ENCODE measurements at regions not wholly inside any gene's neighbourhood (a gene's known extent, or its start where the extent isn't known, plus 50 kb on each side); places are given as distances from the start of the nearest gene placed in this dataset.
"Not testable (repeated sequence)": the region's sequence is repeated elsewhere in the genome, so short reads cannot be mapped to it uniquely, and the experiment has no call there.

DNA sequence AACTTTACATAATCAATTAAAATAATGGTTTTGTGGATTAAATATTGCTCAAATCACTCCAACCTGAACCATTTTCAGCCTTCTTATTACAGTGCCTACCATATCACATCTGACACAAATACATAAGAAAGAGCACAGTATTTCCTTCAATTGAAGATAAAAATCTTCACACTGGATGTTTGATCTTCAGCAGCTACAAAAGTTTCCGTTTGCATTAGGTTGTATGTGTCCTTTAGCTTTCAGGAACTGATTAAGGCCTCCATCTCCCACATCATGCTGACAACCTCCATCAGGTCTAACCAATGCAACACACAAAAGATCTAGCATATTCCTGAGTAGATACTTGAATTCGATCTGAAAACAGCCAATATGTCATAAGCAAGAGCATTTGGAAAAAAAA lies 195.1 kb upstream of the NR5A2 start:
- no peak for DNase-seq

DNA sequence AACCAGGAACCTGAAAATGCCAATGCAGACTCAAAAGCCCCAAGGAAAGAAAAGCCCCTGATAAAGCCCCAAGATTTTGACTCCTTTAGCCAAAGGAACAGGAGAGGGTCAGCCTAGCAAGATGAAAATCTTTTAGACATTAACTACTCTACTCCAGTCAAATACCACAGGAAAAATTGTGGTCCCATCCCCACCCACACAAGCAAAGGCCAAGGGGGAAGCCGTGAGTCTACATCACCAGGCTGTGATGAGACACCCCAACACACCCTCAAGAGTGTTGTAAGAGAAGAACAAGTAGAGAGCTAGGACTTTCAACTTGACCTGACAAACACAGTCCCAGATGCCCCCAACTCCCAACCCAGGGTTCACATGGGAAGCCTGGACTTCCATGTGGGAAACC lies 192.8 kb upstream of the NR5A2 start:
- DNase-seq = no peak

DNA sequence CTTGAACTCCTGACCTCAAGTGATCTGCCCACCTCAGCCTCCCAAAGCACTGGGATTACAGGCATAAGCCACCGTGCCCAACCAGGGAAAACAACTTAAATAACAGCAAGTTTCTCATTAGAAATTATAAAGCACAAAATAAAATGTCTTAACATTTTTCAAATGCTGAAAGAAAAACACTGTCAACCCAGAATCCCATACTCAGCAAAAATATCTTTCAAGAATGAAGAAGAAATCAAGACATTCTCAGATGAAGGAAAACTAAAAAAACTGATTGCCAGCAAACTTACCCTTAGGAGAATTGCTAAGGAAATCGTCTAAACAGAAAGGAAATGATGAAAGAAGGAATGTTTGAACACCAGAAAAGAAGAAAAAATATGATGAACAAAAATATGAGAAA lies 191.1 kb upstream of the NR5A2 start:
- no peak for DNase-seq

DNA sequence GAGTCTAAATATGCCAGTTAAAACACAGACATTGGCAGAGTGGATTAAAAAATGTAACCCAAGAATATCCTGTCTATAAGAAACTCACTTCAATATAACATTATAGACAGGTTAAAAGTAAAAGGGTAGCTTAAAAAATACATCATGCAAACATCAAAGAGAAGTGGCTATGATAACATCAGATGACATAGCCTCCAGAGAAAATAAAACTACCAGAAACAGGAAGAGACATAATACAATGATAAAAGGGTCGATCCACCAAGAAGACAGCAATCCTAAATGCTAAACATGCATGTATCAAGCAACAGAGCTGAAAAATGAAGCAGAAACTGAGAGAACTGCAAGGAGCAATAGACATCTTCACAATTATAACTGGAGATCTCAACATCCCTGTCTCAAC lies 190.2 kb upstream of the NR5A2 start:
- no peak for DNase-seq

DNA sequence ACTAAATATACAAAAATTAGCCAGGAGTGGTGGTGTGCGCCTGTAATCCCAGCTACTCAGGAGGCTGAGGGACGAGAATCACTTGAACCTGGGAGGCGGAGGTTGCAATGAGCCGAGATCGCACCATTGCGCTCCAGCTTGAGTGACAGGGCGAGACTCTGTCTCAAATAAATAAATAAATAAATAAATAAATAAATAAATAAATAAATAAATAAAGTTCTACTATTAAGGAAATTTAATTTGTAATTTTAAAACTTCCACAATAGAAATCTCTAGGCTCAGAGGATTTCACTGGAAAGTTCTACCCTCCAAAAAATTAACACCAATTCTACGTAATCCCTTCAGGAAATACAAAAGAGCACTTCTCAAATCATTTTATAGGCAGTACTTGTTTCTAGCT lies 187.9 kb upstream of the NR5A2 start:
- DNase-seq = not testable (repeated sequence)

- DNase-seq = not testable (repeated sequence)
Observed at GRCh38 chr1:199843096-199843495, 184.4 kb upstream of the NR5A2 start.

DNA sequence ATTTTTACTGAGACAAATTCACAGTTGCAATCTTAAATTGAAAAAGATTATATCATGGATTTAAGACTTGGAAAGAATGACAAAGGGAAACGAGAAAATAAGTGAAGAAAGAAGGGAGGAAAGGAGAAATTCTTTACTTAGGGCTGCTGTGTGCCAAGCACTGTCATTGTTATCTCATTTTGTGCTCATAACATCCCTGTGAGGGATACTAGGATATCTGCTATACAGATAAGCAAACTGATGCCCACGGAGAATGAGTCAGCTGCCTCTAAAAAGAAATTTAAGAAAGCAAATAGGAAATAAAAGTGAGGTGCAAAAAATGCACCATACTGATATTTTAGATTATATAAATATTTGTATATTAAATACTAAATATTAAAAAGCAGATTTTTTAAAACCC lies 183.6 kb upstream of the NR5A2 start:
- no peak for DNase-seq

DNA sequence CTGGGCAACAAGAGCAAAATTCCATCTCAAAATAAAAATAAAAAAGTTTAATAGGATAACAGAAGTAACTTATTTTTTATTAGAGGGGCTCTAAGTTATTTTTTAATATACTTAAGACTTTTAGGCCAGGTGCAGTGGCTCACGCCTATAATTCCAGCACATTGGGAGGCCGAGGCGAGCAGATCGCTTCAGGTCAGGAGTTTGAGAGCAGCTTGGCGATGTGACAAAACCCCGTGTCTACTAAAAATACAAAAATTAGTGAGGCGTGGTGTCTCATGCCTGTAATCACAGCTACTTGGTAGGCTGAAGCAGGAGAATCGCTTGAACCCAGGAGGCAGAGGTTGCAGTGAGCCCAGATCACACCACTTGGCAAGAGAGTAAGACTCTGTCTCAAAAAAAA lies 180.5 kb upstream of the NR5A2 start:
- DNase-seq = no peak

- DNase-seq = no peak
Observed at GRCh38 chr1:199851439-199852140, 175.9 kb upstream of the NR5A2 start.

DNA sequence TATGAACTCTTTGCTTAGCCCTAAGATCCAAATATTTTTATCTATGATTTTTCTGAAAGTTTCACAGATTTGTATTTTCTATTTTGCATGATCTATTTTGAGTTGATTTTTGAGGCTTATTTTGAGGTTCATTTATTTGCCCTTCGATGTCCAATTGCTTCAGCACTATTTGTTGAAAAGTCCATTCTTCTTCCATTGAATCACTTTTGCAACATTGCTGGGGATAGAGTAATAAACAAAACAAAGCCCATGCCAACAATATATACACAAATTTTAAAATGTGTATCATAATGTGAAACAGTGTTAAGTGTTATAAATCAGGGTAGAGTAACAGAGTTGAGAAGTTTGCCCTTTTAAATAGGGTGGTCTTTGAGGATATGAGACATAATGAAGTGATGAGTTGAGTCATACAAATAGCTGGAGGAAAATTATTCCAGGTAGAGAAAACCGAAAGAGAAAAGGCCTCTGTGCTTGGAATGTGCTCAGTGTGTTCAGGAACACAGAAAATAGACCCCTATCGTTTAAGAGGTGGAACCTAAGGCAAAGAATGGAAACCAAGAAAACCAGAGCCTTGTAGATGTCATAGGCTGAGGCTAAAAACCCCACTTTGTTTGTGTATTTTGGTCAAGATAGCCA lies 172.7 kb upstream of the NR5A2 start:
- no peak for DNase-seq

GRCh38 chr1:199855580-199855979 lies 171.9 kb upstream of the NR5A2 start:
- DNase-seq = no peak

GRCh38 chr1:199856216-199856780 lies 171.2 kb upstream of the NR5A2 start:
- DNase-seq = no peak

- DNase-seq = no peak
Observed at GRCh38 chr1:199857108-199857507, 170.4 kb upstream of the NR5A2 start.

DNA sequence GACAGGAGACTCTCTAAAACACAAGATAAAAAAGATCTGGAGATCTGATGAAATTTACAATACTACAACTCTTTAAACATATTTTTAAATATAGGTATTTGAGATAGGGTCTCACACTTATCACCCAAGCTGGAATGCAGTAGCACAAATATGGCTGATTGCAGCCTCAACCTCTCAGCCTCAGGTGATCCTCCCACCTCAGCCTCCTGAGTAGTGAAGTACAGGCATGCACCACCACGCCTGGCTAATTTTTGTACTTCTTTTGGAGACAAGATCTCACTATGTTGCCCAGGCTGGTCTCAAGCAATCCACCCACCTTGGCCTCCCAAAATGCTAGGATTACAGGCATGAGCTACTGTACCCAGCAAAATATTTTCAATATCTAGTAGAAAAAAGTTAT lies 170.0 kb upstream of the NR5A2 start:
- DNase-seq = no peak

DNA sequence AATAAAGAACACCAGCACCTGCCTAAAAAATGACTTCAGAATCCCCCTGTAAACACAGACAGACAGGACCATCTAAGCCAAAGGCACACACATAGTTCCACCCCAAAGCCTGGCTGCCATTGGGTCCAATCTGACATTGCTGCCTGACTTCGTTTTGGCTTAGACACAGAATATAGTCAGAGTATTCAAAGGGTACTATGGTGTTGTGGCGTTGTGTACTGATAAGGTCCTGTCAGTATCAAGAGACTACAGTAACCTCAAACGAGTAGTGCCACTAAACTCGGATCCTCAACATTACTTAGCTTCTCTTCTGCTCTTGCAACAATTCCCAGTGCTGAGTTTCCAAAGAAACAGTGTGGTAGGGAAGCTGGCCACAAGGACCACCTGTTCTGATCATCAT lies 169.3 kb upstream of the NR5A2 start:
- DNase-seq = no peak

GRCh38 chr1:199858856-199859255 lies 168.7 kb upstream of the NR5A2 start:
- no peak for DNase-seq

DNA sequence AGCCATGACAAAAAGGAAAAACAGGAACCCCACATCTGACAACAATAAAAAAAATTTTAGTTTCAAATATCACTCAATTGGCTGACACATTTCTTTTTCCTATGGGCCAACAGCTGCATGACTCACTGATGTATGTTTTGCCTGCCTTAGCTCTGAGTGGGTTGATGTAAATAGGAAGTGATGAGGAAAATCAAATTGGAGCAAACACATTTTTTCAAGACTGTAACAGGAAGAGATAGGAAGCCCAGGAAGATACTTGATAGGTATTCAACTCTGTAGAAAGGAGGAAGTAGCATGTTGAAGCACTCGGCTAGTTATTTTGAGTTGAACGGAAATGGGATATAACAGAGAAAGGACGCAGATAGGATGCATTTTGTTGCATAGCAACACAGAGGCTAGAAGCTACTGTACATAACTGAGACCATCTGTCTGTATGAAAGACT lies 168.0 kb upstream of the NR5A2 start:
- no peak for DNase-seq

DNA sequence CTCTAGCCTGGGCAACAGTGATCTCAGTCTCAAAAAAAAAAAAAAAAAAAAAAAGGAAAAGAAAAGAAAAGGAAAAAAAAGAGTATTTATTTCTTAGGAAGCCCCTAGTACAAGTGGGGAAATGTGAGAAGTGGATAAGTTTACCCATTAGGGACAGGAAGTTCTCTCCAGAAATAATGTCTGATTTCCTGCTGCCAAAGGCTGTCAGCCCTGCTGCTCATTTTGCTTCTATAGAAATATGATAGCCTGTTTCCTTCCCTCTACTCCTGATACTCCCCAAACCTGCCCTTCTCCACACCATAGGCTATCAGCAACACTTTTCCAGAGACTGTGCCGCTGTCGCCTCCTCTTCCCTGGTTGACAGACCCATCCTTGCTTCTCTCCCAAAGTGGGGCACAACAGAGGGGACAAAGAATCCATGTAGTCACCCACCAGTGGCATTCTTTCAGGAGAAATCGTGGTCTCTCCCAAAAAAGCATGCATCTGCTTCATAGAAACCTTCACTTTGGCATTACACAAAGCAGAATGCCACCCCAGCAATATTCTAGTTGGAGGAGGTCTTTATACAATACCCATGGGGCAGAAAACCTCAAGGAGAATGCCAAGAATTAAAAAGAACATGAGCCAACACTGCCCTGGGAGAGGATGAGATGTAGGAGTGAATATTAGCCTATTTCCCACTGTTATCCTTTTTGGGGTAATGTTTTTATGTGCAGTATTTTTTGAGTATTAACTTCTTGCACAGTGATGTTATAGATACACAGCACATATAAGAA lies 166.3 kb upstream of the NR5A2 start:
- no peak for DNase-seq

DNA sequence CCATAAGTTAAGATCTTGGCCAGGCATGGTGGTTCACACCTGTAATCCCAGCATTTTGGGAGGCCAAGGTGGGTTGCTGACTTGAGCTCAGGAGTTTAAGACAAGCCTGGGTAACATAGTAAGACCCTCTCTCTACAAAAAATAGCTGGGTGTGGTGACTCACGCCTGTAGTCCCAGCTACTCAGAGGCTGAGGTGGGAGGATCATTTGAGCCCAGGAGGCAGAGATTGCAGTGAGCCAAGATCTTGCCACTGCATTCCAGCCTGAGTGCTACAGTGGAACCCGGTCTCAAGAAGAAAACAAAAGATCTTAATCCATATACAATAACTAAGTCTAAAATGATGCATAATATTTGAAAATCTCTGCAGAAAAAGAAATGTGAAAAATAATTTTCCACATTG lies 165.5 kb upstream of the NR5A2 start:
- DNase-seq = no peak

DNA sequence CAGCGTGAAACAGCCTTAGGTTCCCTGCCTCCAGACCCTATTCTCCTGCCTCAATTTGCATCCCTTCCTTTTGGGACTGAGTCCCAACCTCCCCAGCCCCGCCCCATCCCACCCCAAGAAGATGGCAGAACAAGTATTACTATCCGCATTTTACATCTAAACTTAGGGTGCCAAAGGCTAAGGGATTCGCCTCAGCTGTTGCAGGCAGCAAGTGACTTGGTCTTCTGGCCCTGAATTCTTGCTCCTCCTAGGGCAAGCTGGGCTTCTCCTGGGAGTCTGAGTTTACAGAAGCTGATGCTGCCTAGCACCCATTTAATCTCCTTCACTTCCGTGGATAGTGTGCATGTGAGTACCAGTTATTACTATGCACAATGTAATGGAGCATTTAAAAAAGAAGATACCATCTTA lies 161.3 kb upstream of the NR5A2 start:
- no peak for DNase-seq

- DNase-seq = no peak
Observed at GRCh38 chr1:199867601-199868000, 159.9 kb upstream of the NR5A2 start.

- DNase-seq = no peak
Observed at GRCh38 chr1:199868777-199869176, 158.7 kb upstream of the NR5A2 start.

GRCh38 chr1:199875337-199875736 lies 152.2 kb upstream of the NR5A2 start:
- DNase-seq = no peak

DNA sequence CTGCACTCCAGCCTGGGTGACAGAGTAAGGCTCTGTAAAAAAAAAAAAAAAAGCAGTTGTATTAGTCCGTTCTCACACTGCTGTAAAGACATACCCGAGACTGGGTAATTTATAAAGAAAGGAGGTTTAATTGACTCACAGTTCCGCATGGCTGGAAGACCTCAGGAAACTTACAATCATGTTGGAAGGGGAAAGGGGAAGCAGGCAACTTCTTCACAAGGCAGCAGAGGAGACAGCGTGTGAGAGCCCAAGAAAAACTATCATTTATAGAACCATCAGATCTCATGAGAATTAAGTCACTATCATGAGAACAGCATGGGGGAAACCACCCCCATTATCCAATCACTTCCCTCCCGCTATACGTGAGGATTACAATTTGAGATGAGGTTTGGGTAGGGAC lies 151.7 kb upstream of the NR5A2 start:
- DNase-seq = no peak
